Body of pancreas (tissue), 4 donors: ENCODE measurements at regions not wholly inside any gene's neighbourhood (a gene's known extent, or its start where the extent isn't known, plus 50 kb on each side); places are given as distances from the start of the nearest gene placed in this dataset.
"Not testable (repeated sequence)": the region's sequence is repeated elsewhere in the genome, so short reads cannot be mapped to it uniquely, and the experiment has no call there.

ENCODE experiments used
- ATAC-seq: fragments of 150-250 bp; one replicate; pipeline ENCODE4 v1.9.1; 2016
- DNase-seq, 4 donors: peaks; one replicate each; pipeline ENCODE4 v3.0.0-alpha.2; 2019
- H3K27ac ChIP-seq, 4 donors: fragments of 200-600 bp; sonication (generic); 1 replicate in 3 of 4; 2 replicates in 1 of 4; pipeline versions ENCODE4 v1.5.1 to v1.6.1; 2016 to 2019; ENCODE audit warnings: mild to moderate bottlenecking in 1 of 4, mixed read lengths in 1 of 4, moderate library complexity in 1 of 4
- H3K27me3 ChIP-seq, 2 donors: fragments of 200-600 bp; sonication (generic); one replicate each; pipeline ENCODE4 v1.6.0; 2016; ENCODE audit warnings: mild to moderate bottlenecking in 1 of 2
- H3K36me3 ChIP-seq, 2 donors: fragments of 200-600 bp; sonication (generic); replicated peaks in 1 of 2; 2 replicates each; pipeline ENCODE4 v1.5.1; 2016; ENCODE audit warnings: low read depth in 2 of 2; ENCODE audit not compliant: insufficient read depth in 1 of 2
- H3K4me1 ChIP-seq: fragments of 200-600 bp; sonication (generic); one replicate; pipeline ENCODE4 v1.6.0; 2016
- H3K4me3 ChIP-seq, 2 donors: fragments of 200-600 bp; sonication (generic); 1 replicate in 1 of 2; 2 replicates in 1 of 2; pipeline ENCODE4 v1.5.1; 2016 to 2019
- H3K9me3 ChIP-seq, 3 donors: fragments of 200-600 bp; sonication (generic); 1 replicate in 2 of 3; 2 replicates in 1 of 3; pipeline ENCODE4 v1.5.1; 2016
- CTCF ChIP-seq, 7 experiments: fragments of 450-650 bp in 4 of 7; fragments of 200-600 bp in 3 of 7; sonication (generic) in 3 of 7; IDR thresholded peaks; one replicate each; pipeline ENCODE4 v1.5.1; 2016 to 2019; ENCODE audit warnings: antibody characterized with exemption in 7 of 7
- POLR2A ChIP-seq, 3 donors: fragments of 450-650 bp; IDR thresholded peaks; one replicate each; pipeline ENCODE4 v1.6.1; 2016; ENCODE audit warnings: antibody characterized with exemption in 3 of 3, mild to moderate bottlenecking in 2 of 3
- WGBS, 2 donors: methylation state at CpG; one replicate each; pipeline ENCODE4 v1.1.5; 2017; 5-methylcytosine and 5-hydroxymethylcytosine counted together
- intact Hi-C: fragments of 100-400 bp; cut with DNase I; formaldehyde crosslinking; loops from one replicate; pipeline ENCODE4 v1.15.1; 2023

GRCh38 chr5:98320343-98320742 is 453.1 kb upstream of the RGMB start:
- no peak overlapping the region for H3K27ac ChIP-seq
- no peak overlapping the region for H3K4me3 ChIP-seq
- DNase-seq: no peak
- intact Hi-C loops: no loop called here
- no peaks in the 10 kb centered on the region for H3K9me3 ChIP-seq
- TF ChIP-seq POLR2A (IDR thresholded peaks at IDR 0.05) (no peak), CTCF (IDR thresholded peaks at IDR 0.05) (no peak)
- no peaks in the 10 kb centered on the region for H3K36me3 ChIP-seq
- WGBS, 2 donors: 41 to 49% methylated on average over 2 of the region's 2 CpGs
- ATAC-seq: no peak
- H3K27me3 ChIP-seq: no peaks in the 10 kb centered on the region
- no peaks in the 10 kb centered on the region for H3K4me1 ChIP-seq

GRCh38 chr5:98321361-98321760 is 452.1 kb upstream of the RGMB start:
- 88 to 92% methylated on average over 3 of the region's 3 CpGs for WGBS, 2 donors

DNA sequence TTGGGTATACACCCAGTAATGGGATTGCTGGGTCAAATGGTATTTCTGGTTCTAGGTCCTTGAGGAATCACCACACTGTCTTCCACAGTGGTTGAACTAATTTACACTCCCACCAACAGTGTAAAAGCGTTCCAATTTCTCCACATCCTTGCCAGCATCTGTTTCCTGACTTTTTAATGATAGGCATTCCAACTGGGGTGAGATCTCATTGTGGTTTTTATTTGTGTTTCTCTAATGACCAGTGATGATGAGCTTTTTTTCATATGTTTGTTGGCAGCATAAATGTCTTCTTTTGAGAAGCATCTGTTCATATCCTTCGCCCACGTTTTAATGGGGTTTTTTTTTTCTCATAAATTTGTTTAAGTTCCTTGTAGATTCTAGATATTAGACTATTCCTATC is 448.3 kb upstream of the RGMB start:
- H3K27me3 ChIP-seq, H3K36me3 ChIP-seq, intact Hi-C loops, H3K9me3 ChIP-seq, H3K4me3 ChIP-seq, ATAC-seq, H3K27ac ChIP-seq, H3K4me1 ChIP-seq, DNase-seq: not testable (repeated sequence)
- WGBS, 2 donors: 66 to 67% methylated on average over 3 of the region's 3 CpGs

More at GRCh38 chr5:98321361-98321760, 452.1 kb upstream of the RGMB start:
- DNase-seq (no peak), ATAC-seq (no peak)
- no peak overlapping the region for H3K4me3 ChIP-seq
- H3K27ac ChIP-seq: no peak overlapping the region
- no peaks in the 10 kb centered on the region for H3K27me3 ChIP-seq
- TF ChIP-seq CTCF (IDR thresholded peaks at IDR 0.05) (no peak), POLR2A (IDR thresholded peaks at IDR 0.05) (no peak)
- intact Hi-C loops: no loop called here
- H3K36me3 ChIP-seq: no peaks in the 10 kb centered on the region
- H3K4me1 ChIP-seq: no peaks in the 10 kb centered on the region
- H3K9me3 ChIP-seq: no peaks in the 10 kb centered on the region

DNA sequence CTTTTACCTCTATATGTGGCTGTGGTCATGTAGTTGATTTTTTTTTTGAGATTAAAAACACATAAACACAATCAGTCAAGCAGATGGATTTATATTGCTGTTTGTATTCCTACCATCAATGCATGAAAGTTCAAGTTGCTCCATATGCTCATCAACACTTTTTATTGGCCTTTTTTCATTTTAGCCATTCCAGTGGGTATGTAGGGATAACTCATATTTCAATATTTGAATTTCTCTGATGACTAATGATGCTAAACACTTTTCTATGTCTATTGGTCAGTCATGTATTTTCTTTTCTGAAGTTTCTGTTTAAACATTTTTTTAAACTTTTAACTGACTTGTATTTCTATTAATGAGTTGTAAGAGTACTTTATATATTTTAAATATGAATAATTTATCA is 445.4 kb upstream of the RGMB start:
- H3K36me3 ChIP-seq: no peaks in the 10 kb centered on the region
- no peak for DNase-seq
- no peaks in the 10 kb centered on the region for H3K9me3 ChIP-seq
- H3K27me3 ChIP-seq: no peaks in the 10 kb centered on the region
- no peak overlapping the region for H3K4me3 ChIP-seq
- H3K4me1 ChIP-seq: no peaks in the 10 kb centered on the region
- intact Hi-C loops: no loop called here
- no peak for TF ChIP-seq CTCF (IDR thresholded peaks at IDR 0.05)
- TF ChIP-seq POLR2A (IDR thresholded peaks at IDR 0.05): no peak
- no peak overlapping the region for H3K27ac ChIP-seq
- no peak for ATAC-seq

- no peak overlapping the region for H3K4me3 ChIP-seq
- TF ChIP-seq CTCF (IDR thresholded peaks at IDR 0.05) (no peak), POLR2A (IDR thresholded peaks at IDR 0.05) (no peak)
- no peak overlapping the region for H3K27ac ChIP-seq
- WGBS, 2 donors: 63 to 67% methylated on average over 1 of the region's 1 CpG
- H3K36me3 ChIP-seq: no peaks in the 10 kb centered on the region
- ATAC-seq: no peak
- intact Hi-C loops: no loop called here
- no peaks in the 10 kb centered on the region for H3K4me1 ChIP-seq
- no peaks in the 10 kb centered on the region for H3K27me3 ChIP-seq
- H3K9me3 ChIP-seq: no peaks in the 10 kb centered on the region
- no peak for DNase-seq
Measured at GRCh38 chr5:98330871-98331270, 442.6 kb upstream of the RGMB start.
